ENCODE measurements at regions not wholly inside any gene's neighbourhood (a gene's known extent, or its start where the extent isn't known, plus 50 kb on each side); places are given as distances from the start of the nearest gene placed in this dataset.
A peak's percentile ranks its signal among the peaks of the same experiment; 100 is the strongest.

DNA sequence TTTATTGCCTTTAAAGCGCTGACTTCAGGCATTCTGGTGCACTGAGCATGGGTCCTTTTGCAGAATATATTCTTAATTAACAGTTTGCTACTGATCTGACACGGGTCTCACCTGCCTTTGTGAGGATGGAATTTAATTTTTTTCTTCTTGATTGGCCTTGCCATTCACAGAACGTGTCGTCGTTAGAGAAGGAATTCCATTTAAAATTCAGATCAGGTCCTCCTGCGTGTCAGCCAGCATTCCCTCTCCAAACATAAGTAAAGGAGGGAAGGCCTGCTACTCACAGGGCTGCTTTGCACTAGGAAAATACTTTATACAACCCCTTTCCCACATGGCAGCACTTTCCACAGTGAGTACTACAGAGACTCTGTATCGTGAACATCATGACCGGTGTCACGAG is 492.7 kb downstream of the NTRK3 start:
- Histone ChIP-seq H3K9me3 (ENCODE audit: control insufficient read depth, low read length) (no peaks in the 10 kb centered on the region), H3K14ac (ENCODE audit: low read length in 2 of 2) (peak overlapping the region in 1 of 2 experiments; percentile 26), H3K4me2 (ENCODE audit: low read length, poor library complexity, severe bottlenecking) (no peak overlapping the region), H4K8ac (ENCODE audit: low read length) (no peak overlapping the region), H2BK5ac (ENCODE audit: low read depth, low read length, poor library complexity, severe bottlenecking) (no peak overlapping the region), H2BK15ac (ENCODE audit: low read depth, poor library complexity, severe bottlenecking) (no peak overlapping the region), H3K36me3 (ENCODE audit: control insufficient read depth in 1 of 2, insufficient read depth in 2 of 2, low read depth in 1 of 2, low read length in 2 of 2) (no peaks in the 10 kb centered on the region), H3K27me3 (ENCODE audit: control insufficient read depth in 1 of 2, insufficient read depth in 1 of 2, low read length in 2 of 2) (peaks cover 0 to 9% of the 10 kb centered on the region in 2 experiments), H2AFZ (ENCODE audit: low read depth, low read length) (no peak overlapping the region), H2AK5ac (ENCODE audit: low read length, severe bottlenecking) (no peak overlapping the region), H3K9ac (ENCODE audit: low read length) (no peak overlapping the region), H3K18ac (ENCODE audit: low read depth in 1 of 2, low read length in 2 of 2) (peak overlapping the region in 1 of 2 experiments; percentile 58), H4K91ac (ENCODE audit: low read length) (no peak overlapping the region), H3K4me3 (ENCODE audit: insufficient read depth in 1 of 2, low read depth in 1 of 2, low read length in 2 of 2) (no peak overlapping the region), H3K4ac (ENCODE audit: low read depth in 1 of 2, low read length in 2 of 2) (peak overlapping the region; percentile 40 to 56), H3K79me1 (replicated peaks; ENCODE audit: low read length, poor library complexity, severe bottlenecking) (no peaks in the 10 kb centered on the region), H2BK120ac (ENCODE audit: low read depth, low read length) (no peak overlapping the region), H3K23ac (ENCODE audit: low read length in 2 of 2) (no peak overlapping the region), H3K4me1 (ENCODE audit: control insufficient read depth, insufficient read depth, low read depth, low read length) (no peaks in the 10 kb centered on the region), H3K27ac (ENCODE audit: low read length, poor library complexity, severe bottlenecking) (no peak overlapping the region), H2BK12ac (ENCODE audit: low read length in 2 of 2) (peak overlapping the region in 1 of 2 experiments; percentile 77)
- DNase-seq, result no peak
- WGBS, result 91% methylated on average over 9 of the region's 9 CpGs

DNA sequence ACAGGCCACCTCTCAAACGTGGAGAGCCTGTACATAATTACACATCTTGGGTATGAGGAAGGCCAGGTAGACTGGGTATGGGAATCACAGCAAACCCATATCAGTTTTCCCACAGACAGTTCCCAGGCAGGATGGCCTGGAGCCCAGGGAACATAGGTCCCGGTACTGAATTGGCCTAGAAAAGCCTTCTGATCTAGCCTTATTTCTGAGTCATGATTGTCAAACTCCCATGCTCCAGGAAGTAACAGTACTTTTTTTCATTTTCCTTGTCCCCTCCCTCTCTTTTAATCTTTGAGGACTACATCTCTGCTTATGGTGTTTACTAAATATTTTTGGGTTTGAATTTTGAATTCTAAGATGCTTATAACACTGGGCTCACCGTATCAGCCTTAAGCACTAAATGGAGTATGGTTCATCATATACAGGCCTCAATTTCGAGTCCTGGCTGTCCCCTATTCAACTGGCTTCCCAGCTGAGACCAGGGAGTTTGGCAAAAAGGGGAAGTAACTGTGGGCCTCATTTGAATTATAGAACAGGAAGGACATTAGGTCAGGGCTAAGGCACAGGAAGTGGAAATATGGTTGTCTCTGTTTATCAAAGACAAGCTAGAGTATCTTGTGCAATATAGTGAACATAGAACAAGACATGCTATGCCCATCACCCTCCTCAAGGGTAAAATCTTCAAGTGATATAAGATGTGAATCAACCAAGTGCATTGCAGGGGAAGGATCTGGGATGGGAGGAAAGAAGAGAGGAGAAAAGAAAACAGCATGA is 494.6 kb downstream of the NTRK3 start:
- Histone ChIP-seq H3K23ac (ENCODE audit: low read length in 2 of 2) (no peak overlapping the region), H3K18ac (ENCODE audit: low read depth in 1 of 2, low read length in 2 of 2) (peak overlapping the region in 1 of 2 experiments; percentile 74), H4K8ac (ENCODE audit: low read length) (peak overlapping the region; percentile 38), H2AK5ac (ENCODE audit: low read length, severe bottlenecking) (no peak overlapping the region), H2BK12ac (ENCODE audit: low read length in 2 of 2) (peak overlapping the region in 1 of 2 experiments; percentile 40), H4K91ac (ENCODE audit: low read length) (no peak overlapping the region), H2AFZ (ENCODE audit: low read depth, low read length) (no peak overlapping the region), H2BK15ac (ENCODE audit: low read depth, poor library complexity, severe bottlenecking) (no peak overlapping the region), H3K14ac (ENCODE audit: low read length in 2 of 2) (peak overlapping the region in 1 of 2 experiments; percentile 21), H3K4me2 (ENCODE audit: low read length, poor library complexity, severe bottlenecking) (no peak overlapping the region), H3K4me1 (ENCODE audit: control insufficient read depth, insufficient read depth, low read depth, low read length) (no peaks in the 10 kb centered on the region), H3K27me3 (ENCODE audit: control insufficient read depth in 1 of 2, insufficient read depth in 1 of 2, low read length in 2 of 2) (peaks cover 0 to 13% of the 10 kb centered on the region in 2 experiments), H3K9me3 (ENCODE audit: control insufficient read depth, low read length) (no peaks in the 10 kb centered on the region), H3K9ac (ENCODE audit: low read length) (no peak overlapping the region), H3K4me3 (ENCODE audit: insufficient read depth in 1 of 2, low read depth in 1 of 2, low read length in 2 of 2) (no peak overlapping the region), H3K4ac (ENCODE audit: low read depth in 1 of 2, low read length in 2 of 2) (peak overlapping the region in 1 of 2 experiments; percentile 90), H3K79me1 (replicated peaks; ENCODE audit: low read length, poor library complexity, severe bottlenecking) (no peaks in the 10 kb centered on the region), H3K36me3 (ENCODE audit: control insufficient read depth in 1 of 2, insufficient read depth in 2 of 2, low read depth in 1 of 2, low read length in 2 of 2) (no peaks in the 10 kb centered on the region), H2BK120ac (ENCODE audit: low read depth, low read length) (peak overlapping the region; percentile 6), H3K27ac (ENCODE audit: low read length, poor library complexity, severe bottlenecking) (no peak overlapping the region), H2BK5ac (ENCODE audit: low read depth, low read length, poor library complexity, severe bottlenecking) (no peak overlapping the region)
- DNase-seq, result peak; percentile 29
- WGBS, result 85% methylated on average over 4 of the region's 4 CpGs

DNA sequence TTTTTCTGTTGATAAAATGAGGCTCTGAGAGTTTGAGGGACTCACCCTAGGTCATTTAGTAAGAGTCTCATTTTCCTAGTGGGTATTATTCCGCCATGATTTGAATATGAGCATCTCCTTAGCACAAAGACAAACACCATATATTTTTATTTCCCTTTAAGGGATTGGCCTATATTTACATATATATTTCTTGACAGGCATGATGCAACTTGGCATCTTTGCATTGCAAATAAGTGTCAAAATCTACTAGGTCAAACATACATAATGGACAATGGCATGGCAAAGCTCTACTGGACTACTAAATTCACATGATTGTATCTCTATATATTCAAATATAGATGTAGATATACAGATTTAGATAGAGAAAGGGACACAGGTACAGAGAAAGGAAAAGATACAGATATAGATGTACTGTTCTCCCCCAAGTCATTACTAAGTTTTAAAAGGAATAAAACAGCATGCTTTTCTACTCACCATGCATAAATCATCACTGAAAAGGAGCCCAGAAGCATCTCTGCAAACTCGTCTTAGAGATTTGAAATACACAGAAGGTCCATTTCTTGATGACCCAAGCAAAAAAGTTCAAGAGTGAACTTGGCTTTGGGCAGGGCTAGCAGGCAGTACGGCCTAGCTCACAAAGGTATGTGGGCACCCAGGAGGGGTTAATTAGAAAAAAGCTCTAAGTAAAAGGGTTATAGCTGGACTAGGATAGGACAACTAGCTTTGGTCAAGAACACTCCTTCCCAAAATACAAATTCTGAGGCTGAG is 495.8 kb downstream of the NTRK3 start:
- Histone ChIP-seq H3K27ac (ENCODE audit: low read length, poor library complexity, severe bottlenecking) (no peak overlapping the region), H3K9ac (ENCODE audit: low read length) (no peak overlapping the region), H2BK12ac (ENCODE audit: low read length in 2 of 2) (no peak overlapping the region), H3K4ac (ENCODE audit: low read depth in 1 of 2, low read length in 2 of 2) (no peak overlapping the region), H3K18ac (ENCODE audit: low read depth in 1 of 2, low read length in 2 of 2) (no peak overlapping the region), H3K36me3 (ENCODE audit: control insufficient read depth in 1 of 2, insufficient read depth in 2 of 2, low read depth in 1 of 2, low read length in 2 of 2) (no peaks in the 10 kb centered on the region), H3K4me2 (ENCODE audit: low read length, poor library complexity, severe bottlenecking) (no peak overlapping the region), H4K91ac (ENCODE audit: low read length) (no peak overlapping the region), H4K8ac (ENCODE audit: low read length) (no peak overlapping the region), H2BK15ac (ENCODE audit: low read depth, poor library complexity, severe bottlenecking) (no peak overlapping the region), H2AK5ac (ENCODE audit: low read length, severe bottlenecking) (no peak overlapping the region), H3K79me1 (replicated peaks; ENCODE audit: low read length, poor library complexity, severe bottlenecking) (no peaks in the 10 kb centered on the region), H2BK5ac (ENCODE audit: low read depth, low read length, poor library complexity, severe bottlenecking) (no peak overlapping the region), H2AFZ (ENCODE audit: low read depth, low read length) (no peak overlapping the region), H3K9me3 (ENCODE audit: control insufficient read depth, low read length) (no peaks in the 10 kb centered on the region), H3K4me1 (ENCODE audit: control insufficient read depth, insufficient read depth, low read depth, low read length) (no peaks in the 10 kb centered on the region), H3K14ac (ENCODE audit: low read length in 2 of 2) (no peak overlapping the region), H3K4me3 (ENCODE audit: insufficient read depth in 1 of 2, low read depth in 1 of 2, low read length in 2 of 2) (no peak overlapping the region), H3K23ac (ENCODE audit: low read length in 2 of 2) (no peak overlapping the region), H2BK120ac (ENCODE audit: low read depth, low read length) (no peak overlapping the region), H3K27me3 (ENCODE audit: control insufficient read depth in 1 of 2, insufficient read depth in 1 of 2, low read length in 2 of 2) (peaks cover 0 to 10% of the 10 kb centered on the region in 2 experiments)
- no peak for DNase-seq
- WGBS, result 87% methylated on average over 2 of the region's 3 CpGs

DNA sequence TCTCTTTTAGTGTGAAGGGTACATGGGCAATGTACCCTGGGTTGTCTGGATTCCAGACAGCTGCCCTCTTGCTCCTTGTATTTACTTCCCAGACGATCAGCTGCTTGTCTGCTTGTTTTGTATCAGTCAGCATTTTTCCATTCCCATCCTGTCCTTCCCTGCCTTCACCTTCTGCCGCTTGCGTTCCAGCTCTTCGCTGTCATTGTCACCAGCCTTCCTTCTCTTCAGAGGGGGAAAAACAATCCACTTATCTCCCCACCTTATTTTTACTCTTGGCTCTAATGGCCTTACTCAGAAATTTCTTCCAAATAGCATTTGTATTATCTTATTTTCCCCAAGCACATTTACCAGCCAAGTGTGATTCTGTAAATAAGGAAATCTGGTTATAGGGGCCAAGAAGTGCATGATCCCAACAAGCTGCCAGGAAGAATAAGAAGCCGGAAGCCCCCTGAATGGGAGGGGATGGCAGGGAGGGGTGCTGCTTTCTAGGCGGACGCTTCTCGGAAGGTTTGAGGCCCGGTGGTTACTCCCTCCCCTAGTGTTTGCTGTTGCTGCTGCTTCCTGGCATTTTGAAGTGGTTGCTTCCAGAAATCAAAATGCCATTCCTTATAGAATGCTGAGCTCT is 497.6 kb downstream of the NTRK3 start:
- no peak overlapping the region for H2BK15ac ChIP-seq (ENCODE audit: low read depth, poor library complexity, severe bottlenecking)
- H2AK5ac ChIP-seq (ENCODE audit: low read length, severe bottlenecking), result no peak overlapping the region
- H3K27ac ChIP-seq (ENCODE audit: low read length, poor library complexity, severe bottlenecking), result no peak overlapping the region
- no peak overlapping the region for H2BK12ac ChIP-seq (ENCODE audit: low read length in 2 of 2)
- H3K23ac ChIP-seq (ENCODE audit: low read length in 2 of 2), result no peak overlapping the region
- H3K79me1 ChIP-seq (replicated peaks; ENCODE audit: low read length, poor library complexity, severe bottlenecking), result no peaks in the 10 kb centered on the region
- peaks cover 0 to 10% of the 10 kb centered on the region in 2 experiments for H3K27me3 ChIP-seq (ENCODE audit: control insufficient read depth in 1 of 2, insufficient read depth in 1 of 2, low read length in 2 of 2)
- peaks cover 3% of the 10 kb centered on the region for H3K4me1 ChIP-seq (ENCODE audit: control insufficient read depth, insufficient read depth, low read depth, low read length)
- H3K14ac ChIP-seq (ENCODE audit: low read length in 2 of 2), result no peak overlapping the region
- H3K36me3 ChIP-seq (ENCODE audit: control insufficient read depth in 1 of 2, insufficient read depth in 2 of 2, low read depth in 1 of 2, low read length in 2 of 2), result no peaks in the 10 kb centered on the region
- no peak overlapping the region for H3K18ac ChIP-seq (ENCODE audit: low read depth in 1 of 2, low read length in 2 of 2)
- no peak overlapping the region for H2BK120ac ChIP-seq (ENCODE audit: low read depth, low read length)
- H3K4me2 ChIP-seq (ENCODE audit: low read length, poor library complexity, severe bottlenecking), result no peak overlapping the region
- no peak overlapping the region for H4K8ac ChIP-seq (ENCODE audit: low read length)
- no peak for DNase-seq
- WGBS, result 87% methylated on average over 9 of the region's 9 CpGs
- no peak overlapping the region for H3K4ac ChIP-seq (ENCODE audit: low read depth in 1 of 2, low read length in 2 of 2)
- H3K4me3 ChIP-seq (ENCODE audit: insufficient read depth in 1 of 2, low read depth in 1 of 2, low read length in 2 of 2), result no peak overlapping the region
- no peak overlapping the region for H2BK5ac ChIP-seq (ENCODE audit: low read depth, low read length, poor library complexity, severe bottlenecking)
- H3K9me3 ChIP-seq (ENCODE audit: control insufficient read depth, low read length), result no peaks in the 10 kb centered on the region
- no peak overlapping the region for H4K91ac ChIP-seq (ENCODE audit: low read length)
- H3K9ac ChIP-seq (ENCODE audit: low read length), result no peak overlapping the region
- H2AFZ ChIP-seq (ENCODE audit: low read depth, low read length), result no peak overlapping the region
